GM12874 (cell line): ENCODE measurements at regions not wholly inside any gene's neighbourhood (a gene's known extent, or its start where the extent isn't known, plus 50 kb on each side); places are given as distances from the start of the nearest gene placed in this dataset.

Experiments used
- CTCF ChIP-seq: IDR thresholded peaks from 2 replicates; pipeline ENCODE4 v1.5.1; 2011; ENCODE audit warnings: low read depth, mild to moderate bottlenecking, control low read depth, low read length, moderate library complexity; ENCODE audit not compliant: insufficient read depth

GRCh38 chr4:63580796-63581475, 828.3 kb downstream of the TECRL start:
- no peak for TF ChIP-seq CTCF

- TF ChIP-seq CTCF, result no peak
These were observed 830.9 kb downstream of the TECRL start for GRCh38 chr4:63578383-63578782.

GRCh38 chr4:63566658-63567057, 842.6 kb downstream of the TECRL start:
- TF ChIP-seq CTCF, result no peak

GRCh38 chr4:63563288-63564014, 845.8 kb downstream of the TECRL start:
- TF ChIP-seq CTCF, result no peak

- no peak for TF ChIP-seq CTCF
These were observed 850.5 kb downstream of the TECRL start for GRCh38 chr4:63558709-63559108.

- no peak for TF ChIP-seq CTCF
These were observed 852.9 kb downstream of the TECRL start for GRCh38 chr4:63556332-63556731.

GRCh38 chr4:63553123-63553522, 856.1 kb downstream of the TECRL start:
- no peak for TF ChIP-seq CTCF
